ENCODE measurements at regions not wholly inside any gene's neighbourhood (a gene's known extent, or its start where the extent isn't known, plus 50 kb on each side); places are given as distances from the start of the nearest gene placed in this dataset.

DNA sequence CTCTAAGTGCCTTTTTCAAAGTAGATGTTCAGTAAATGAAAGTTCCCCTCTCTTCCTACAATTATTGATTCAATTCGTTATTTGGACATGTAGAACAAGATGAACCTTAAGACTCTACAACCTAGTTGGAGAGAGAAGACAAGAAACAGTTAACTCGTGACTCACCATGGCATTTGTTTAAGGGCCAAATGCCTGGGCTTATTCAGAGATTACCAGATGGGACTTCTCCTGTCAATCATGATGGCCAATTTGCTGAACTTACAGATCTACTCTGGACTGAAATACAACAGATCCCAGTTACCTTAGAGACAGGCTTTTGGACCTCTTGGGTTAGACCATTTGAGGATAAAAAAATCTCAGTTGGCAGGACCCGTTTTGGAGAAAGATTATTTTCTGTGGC is 93.5 kb downstream of the C1orf94 start:
- ATAC-seq (no peak), FAIRE-seq (no peak), DNase-seq (ENCODE audit: low read depth in 1 of 2, low spot score in 1 of 2) (no peak)
- ChIA-PET CTCF (interaction anchor here (1.5 kb wide), 1 partner anchor 8 kb away, joined by 3 read pairs; no protein-coding TSS in a partner anchor), POLR2A (no interaction called here)
- H3K4me1 ChIP-seq, result no peaks in the 10 kb centered on the region
- WGBS (ENCODE audit: missing lambda C conversion rate), result 2% methylated on average over 3 of the region's 3 CpGs
- no peak for TF ChIP-seq RARB (CRISPR knock-in tag; IDR thresholded peaks at IDR 0.05)
- TF ChIP-seq, protein P1, sequence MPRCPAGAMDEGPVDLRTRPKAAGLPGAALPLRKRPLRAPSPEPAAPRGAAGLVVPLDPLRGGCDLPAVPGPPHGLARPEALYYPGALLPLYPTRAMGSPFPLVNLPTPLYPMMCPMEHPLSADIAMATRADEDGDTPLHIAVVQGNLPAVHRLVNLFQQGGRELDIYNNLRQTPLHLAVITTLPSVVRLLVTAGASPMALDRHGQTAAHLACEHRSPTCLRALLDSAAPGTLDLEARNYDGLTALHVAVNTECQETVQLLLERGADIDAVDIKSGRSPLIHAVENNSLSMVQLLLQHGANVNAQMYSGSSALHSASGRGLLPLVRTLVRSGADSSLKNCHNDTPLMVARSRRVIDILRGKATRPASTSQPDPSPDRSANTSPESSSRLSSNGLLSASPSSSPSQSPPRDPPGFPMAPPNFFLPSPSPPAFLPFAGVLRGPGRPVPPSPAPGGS (IDR thresholded peaks at IDR 0.05), result no peak
- no peak for TF ChIP-seq ZFP36 (IDR thresholded peaks at IDR 0.05; ENCODE audit: borderline replicate concordance, partially characterized antibody)
- TF ChIP-seq JUN (IDR thresholded peaks at IDR 0.05), result no peak
- TF ChIP-seq, protein P2, sequence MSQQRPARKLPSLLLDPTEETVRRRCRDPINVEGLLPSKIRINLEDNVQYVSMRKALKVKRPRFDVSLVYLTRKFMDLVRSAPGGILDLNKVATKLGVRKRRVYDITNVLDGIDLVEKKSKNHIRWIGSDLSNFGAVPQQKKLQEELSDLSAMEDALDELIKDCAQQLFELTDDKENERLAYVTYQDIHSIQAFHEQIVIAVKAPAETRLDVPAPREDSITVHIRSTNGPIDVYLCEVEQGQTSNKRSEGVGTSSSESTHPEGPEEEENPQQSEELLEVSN (IDR thresholded peaks at IDR 0.05; ENCODE audit: borderline replicate concordance, low read depth), result no peak
- H3K27ac ChIP-seq, result no peak overlapping the region
- H3K4me2 ChIP-seq, result no peak overlapping the region
- H3K4me3 ChIP-seq, result no peak overlapping the region
- H3K9me3 ChIP-seq, result no peaks in the 10 kb centered on the region

DNA sequence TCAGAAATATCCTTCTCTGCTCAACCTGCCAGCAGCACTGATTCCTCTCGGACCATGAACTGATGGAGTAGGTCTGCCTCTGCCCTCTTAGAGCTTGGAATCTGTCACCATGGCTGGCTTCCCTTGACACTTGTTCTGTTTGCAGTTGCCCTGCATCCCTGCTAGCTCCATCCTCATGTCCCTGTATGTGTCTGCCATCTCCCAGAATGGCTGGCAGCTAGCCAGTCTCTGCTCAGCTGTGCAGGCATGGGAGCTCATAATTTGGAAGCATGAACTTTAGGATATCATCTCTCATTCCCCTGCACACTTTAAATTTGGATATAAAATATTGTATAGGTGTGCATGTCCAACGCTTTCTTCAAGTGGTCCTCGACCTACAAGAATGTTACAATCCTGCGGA is 95.4 kb downstream of the C1orf94 start:
- Histone ChIP-seq H3K27ac (no peak overlapping the region), H3K4me2 (no peak overlapping the region), H3K4me3 (no peak overlapping the region), H3K4me1 (no peaks in the 10 kb centered on the region), H3K9me3 (no peaks in the 10 kb centered on the region)
- no peak for FAIRE-seq
- CTCF ChIA-PET, result no interaction called here
- no peak for DNase-seq (ENCODE audit: low read depth in 1 of 2, low spot score in 1 of 2)
- POLR2A ChIA-PET, result no interaction called here
- no peak for ATAC-seq
- TF ChIP-seq JUN (IDR thresholded peaks at IDR 0.05), result no peak
- no peak for TF ChIP-seq MAZ (IDR thresholded peaks at IDR 0.05; ENCODE audit: borderline replicate concordance, low read depth, low read length)
- TF ChIP-seq CEBPB (IDR thresholded peaks at IDR 0.05), result no peak
- TF ChIP-seq, protein P1 (IDR thresholded peaks at IDR 0.05), result no peak
- TF ChIP-seq BHLHE40 (IDR thresholded peaks at IDR 0.05; ENCODE audit: low read depth, low read length), result no peak
- no peak for TF ChIP-seq KDM5A (IDR thresholded peaks at IDR 0.05)
- 3% methylated on average over 4 of the region's 4 CpGs for WGBS (ENCODE audit: missing lambda C conversion rate)

DNA sequence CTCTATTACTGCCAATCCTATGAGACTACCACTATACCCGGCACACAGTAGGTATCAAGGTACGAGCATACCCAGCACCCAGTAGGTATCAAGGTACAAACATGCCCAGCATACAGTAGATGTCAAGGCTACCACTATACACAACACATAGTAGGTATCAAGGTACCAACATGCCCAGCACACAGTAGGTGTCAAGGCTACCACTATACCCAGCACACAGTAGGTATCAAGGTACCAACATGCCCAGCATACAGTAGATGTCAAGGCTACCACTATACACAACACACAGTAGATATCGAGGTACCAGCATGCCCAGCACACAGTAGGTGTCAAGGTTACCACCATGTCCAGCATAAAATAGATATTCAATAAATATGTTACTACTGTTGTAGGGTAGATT is 98.4 kb downstream of the C1orf94 start:
- ATAC-seq (no peak), FAIRE-seq (no peak), DNase-seq (ENCODE audit: low read depth in 1 of 2, low spot score in 1 of 2) (no peak)
- TF ChIP-seq RNF2 (IDR thresholded peaks at IDR 0.05; ENCODE audit: borderline replicate concordance, low read depth), result no peak
- TF ChIP-seq, protein P3, sequence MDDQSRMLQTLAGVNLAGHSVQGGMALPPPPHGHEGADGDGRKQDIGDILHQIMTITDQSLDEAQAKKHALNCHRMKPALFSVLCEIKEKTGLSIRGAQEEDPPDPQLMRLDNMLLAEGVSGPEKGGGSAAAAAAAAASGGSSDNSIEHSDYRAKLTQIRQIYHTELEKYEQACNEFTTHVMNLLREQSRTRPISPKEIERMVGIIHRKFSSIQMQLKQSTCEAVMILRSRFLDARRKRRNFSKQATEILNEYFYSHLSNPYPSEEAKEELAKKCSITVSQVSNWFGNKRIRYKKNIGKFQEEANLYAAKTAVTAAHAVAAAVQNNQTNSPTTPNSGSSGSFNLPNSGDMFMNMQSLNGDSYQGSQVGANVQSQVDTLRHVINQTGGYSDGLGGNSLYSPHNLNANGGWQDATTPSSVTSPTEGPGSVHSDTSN (IDR thresholded peaks at IDR 0.05), result no peak
- TF ChIP-seq, protein P4, sequence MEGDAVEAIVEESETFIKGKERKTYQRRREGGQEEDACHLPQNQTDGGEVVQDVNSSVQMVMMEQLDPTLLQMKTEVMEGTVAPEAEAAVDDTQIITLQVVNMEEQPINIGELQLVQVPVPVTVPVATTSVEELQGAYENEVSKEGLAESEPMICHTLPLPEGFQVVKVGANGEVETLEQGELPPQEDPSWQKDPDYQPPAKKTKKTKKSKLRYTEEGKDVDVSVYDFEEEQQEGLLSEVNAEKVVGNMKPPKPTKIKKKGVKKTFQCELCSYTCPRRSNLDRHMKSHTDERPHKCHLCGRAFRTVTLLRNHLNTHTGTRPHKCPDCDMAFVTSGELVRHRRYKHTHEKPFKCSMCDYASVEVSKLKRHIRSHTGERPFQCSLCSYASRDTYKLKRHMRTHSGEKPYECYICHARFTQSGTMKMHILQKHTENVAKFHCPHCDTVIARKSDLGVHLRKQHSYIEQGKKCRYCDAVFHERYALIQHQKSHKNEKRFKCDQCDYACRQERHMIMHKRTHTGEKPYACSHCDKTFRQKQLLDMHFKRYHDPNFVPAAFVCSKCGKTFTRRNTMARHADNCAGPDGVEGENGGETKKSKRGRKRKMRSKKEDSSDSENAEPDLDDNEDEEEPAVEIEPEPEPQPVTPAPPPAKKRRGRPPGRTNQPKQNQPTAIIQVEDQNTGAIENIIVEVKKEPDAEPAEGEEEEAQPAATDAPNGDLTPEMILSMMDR (IDR thresholded peaks at IDR 0.05), result no peak
- TF ChIP-seq, protein P5, sequence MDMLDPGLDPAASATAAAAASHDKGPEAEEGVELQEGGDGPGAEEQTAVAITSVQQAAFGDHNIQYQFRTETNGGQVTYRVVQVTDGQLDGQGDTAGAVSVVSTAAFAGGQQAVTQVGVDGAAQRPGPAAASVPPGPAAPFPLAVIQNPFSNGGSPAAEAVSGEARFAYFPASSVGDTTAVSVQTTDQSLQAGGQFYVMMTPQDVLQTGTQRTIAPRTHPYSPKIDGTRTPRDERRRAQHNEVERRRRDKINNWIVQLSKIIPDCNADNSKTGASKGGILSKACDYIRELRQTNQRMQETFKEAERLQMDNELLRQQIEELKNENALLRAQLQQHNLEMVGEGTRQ (IDR thresholded peaks at IDR 0.05), result no peak
- no peak for TF ChIP-seq JUNB (IDR thresholded peaks at IDR 0.05)
- no peak for TF ChIP-seq EHF (CRISPR knock-in tag; IDR thresholded peaks at IDR 0.05)
- no peak for TF ChIP-seq FOSL2 (IDR thresholded peaks at IDR 0.05)
- TF ChIP-seq FOSL2 (CRISPR knock-in tag; IDR thresholded peaks at IDR 0.05), result no peak
- no peak for TF ChIP-seq HDAC2 (IDR thresholded peaks at IDR 0.05)
- no peak for TF ChIP-seq NFE2L2 (conservative IDR thresholded peaks at IDR 0.05; ENCODE audit: low read length)
- TF ChIP-seq, protein P1 (IDR thresholded peaks at IDR 0.05), result no peak
- no peak overlapping the region for H3K27ac ChIP-seq
- H3K4me1 ChIP-seq, result no peaks in the 10 kb centered on the region
- H3K4me3 ChIP-seq, result no peak overlapping the region
- CTCF ChIA-PET, result no interaction called here
- no peaks in the 10 kb centered on the region for H3K9me3 ChIP-seq
- POLR2A ChIA-PET, result no interaction called here
- H3K4me2 ChIP-seq, result no peak overlapping the region
- 11% methylated on average over 1 of the region's 3 CpGs for WGBS (ENCODE audit: missing lambda C conversion rate)
